H7 (cell line): ENCODE measurements at regions not wholly inside any gene's neighbourhood (a gene's known extent, or its start where the extent isn't known, plus 50 kb on each side); places are given as distances from the start of the nearest gene placed in this dataset.
"Not testable (repeated sequence)": the region's sequence is repeated elsewhere in the genome, so short reads cannot be mapped to it uniquely, and the experiment has no call there.

Experiments
- DNase-seq: peaks from one replicate; pipeline ENCODE4 v3.0.0; 2012
- H3K27me3 ChIP-seq: 2 replicates; pipeline ENCODE4 v1.6.0; 2011; ENCODE audit warnings: mild to moderate bottlenecking, low read length; ENCODE audit not compliant: control insufficient read depth, insufficient read depth
- H3K36me3 ChIP-seq: replicated peaks from 2 replicates; pipeline ENCODE4 v1.5.1; 2011; ENCODE audit warnings: low read length; ENCODE audit not compliant: control insufficient read depth, insufficient read depth
- H3K4me3 ChIP-seq: 2 replicates; pipeline ENCODE4 v1.5.1; 2011; ENCODE audit warnings: low read depth, mild to moderate bottlenecking, control low read depth, low read length, moderate library complexity; ENCODE audit not compliant: insufficient read depth

DNA sequence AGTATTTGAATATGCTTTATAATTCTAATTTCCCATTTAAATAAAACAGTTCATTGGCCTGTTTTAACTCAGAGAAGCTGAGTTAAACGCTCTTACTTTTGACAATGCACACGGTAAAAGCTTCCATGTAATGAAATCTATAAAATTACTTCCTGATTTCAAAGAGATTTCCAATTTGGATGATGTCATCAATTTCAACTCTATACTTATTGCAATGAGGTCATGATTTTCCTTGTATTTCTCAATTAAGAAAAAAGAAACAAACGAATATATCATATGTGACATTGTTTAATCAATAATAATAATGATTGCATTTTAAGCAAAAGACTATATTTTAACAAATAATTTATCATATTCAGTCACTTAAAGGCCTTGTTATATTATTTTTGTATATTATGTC is 926.1 kb upstream of the MANEA start:
- H3K36me3 ChIP-seq, result no peaks in the 10 kb centered on the region
- H3K4me3 ChIP-seq, result no peak overlapping the region
- H3K27me3 ChIP-seq, result no peaks in the 10 kb centered on the region; the same call in 1 of the 2 replicates
- DNase-seq, result no peak

DNA sequence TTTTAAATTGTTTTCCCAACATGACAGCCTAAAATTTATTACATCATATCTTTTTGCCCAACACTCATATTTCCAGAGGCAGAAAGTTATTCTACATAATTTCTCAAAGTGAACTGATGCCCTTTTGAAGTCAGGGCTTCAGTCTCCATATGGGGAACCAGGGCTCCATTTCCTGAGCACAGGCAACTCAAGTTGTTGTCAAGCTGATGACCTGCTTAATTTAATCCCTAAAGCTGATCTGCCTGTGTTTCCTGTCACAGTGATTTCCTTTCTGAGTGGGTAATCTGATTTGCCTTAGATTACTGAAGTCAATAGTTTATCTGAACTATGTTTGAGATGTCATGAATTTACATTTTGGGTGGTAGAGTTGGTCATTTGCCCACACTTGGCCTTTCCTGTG is 932.1 kb upstream of the MANEA start:
- Histone ChIP-seq H3K36me3 (no peaks in the 10 kb centered on the region), H3K4me3 (no peak overlapping the region), H3K27me3 (no peaks in the 10 kb centered on the region; the same call in 1 of the 2 replicates)
- no peak for DNase-seq

DNA sequence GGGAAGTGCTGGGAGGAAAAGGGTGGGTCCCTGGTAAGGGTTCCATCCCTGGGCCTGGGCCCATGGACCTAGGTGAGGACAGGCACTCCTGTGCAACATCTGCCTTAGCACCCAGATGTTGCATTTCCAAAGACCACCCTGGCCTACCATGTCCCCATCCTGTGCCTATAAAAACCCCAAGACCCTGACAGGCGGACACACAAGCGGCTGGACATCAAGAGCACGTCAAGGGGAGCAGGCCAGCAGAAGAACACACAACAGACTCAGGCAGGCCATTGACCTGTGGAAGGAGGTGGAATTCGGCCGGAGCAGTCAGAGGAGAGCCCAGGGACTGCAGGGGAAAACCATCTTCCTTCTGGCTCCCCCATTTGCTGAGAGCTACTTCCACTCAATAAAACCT is 937.8 kb upstream of the MANEA start:
- DNase-seq, result no peak
- no peaks in the 10 kb centered on the region for H3K27me3 ChIP-seq

DNA sequence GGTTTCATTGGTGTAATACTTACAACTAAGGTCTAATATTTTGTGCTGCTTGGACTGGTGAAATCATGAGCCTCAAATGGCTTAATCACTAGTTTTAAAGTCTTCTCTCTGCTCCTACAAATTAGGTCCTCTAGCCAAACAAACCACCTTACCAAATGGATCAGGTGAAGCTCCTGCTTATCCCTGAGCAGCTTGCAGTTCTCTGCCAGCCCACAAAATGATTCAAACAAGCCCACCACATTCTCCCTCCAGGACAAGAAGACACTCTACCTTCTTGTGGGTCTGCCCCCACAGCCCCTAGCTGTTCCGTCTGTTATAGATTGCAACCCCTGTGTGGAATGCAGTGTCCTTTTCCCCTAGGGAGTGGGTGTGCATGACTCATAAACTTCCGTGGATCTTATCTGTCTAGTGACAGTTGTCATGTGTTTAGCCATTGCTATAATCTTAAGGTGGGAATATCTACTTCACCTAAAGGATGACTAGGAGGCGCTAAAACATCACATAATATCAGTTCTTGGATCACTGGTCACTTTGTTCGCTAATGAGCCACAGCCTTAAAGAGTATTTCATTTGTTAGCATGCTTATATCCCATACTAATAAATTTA is 940.5 kb upstream of the MANEA start:
- Histone ChIP-seq H3K36me3 (no peaks in the 10 kb centered on the region), H3K4me3 (no peak overlapping the region), H3K27me3 (no peaks in the 10 kb centered on the region)
- DNase-seq, result peak; percentile 5

More for the DNA sequence above, 937.8 kb upstream of the MANEA start:
- Histone ChIP-seq H3K4me3 (no peak overlapping the region), H3K36me3 (no peaks in the 10 kb centered on the region)

DNA sequence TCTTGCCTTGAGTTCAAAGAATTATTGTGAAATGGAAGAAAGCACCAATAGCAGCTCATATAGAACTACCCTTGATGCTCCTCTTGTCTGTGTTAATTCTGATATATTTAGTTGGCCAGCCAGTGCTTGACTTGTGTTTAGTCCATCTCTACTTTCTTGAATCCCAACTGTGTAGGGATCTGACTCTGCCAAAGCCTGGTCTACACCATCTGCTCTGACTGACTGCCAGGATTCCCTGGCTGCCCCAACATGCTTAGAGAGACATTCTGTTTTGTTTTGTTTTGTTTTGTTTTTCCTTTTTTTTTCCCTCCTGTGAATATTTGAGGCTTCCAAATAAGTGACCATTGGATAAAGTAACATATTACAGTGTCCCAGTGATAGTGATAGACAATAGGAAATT is 953.7 kb upstream of the MANEA start:
- no peak overlapping the region for H3K4me3 ChIP-seq
- no peaks in the 10 kb centered on the region for H3K27me3 ChIP-seq
- no peaks in the 10 kb centered on the region for H3K36me3 ChIP-seq
- DNase-seq, result no peak

DNA sequence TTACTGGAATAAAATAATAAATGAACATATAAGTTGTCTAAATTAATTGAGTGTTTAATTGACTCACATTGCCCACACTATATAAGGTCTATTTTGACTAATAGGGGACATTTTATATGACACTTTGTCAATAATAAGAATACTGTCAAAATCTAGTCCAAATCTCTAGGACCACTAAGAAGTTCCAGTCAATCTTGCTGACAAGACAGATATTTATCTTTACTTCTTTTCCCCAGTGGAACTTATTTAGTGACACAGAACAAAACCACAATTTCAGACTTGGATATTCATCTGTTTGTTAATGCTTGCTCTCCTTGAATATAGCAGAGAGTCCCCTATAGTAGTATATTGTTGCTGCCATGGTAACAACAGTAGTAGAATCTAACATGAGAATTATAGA is 954.6 kb upstream of the MANEA start:
- no peak overlapping the region for H3K4me3 ChIP-seq
- DNase-seq, result no peak
- no peaks in the 10 kb centered on the region for H3K36me3 ChIP-seq
- H3K27me3 ChIP-seq, result no peaks in the 10 kb centered on the region

DNA sequence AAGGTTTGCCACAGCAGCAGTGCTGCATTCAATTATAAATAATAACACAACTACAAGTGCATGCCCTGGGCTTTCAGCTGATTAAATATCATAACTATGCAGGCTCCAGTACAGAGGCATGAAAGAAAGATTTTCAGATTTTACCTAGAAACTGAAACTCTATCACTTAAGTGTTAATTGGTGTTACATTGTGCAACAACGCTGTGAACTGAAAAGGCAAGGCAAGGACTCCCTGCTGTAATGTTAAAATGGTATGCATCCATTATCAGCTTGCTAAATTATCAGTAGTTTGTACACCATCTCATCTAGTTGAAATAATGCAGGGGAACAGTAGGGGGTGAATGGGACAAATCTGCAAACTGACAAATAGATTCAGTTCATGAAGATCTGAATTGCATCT is 976.7 kb upstream of the MANEA start:
- Histone ChIP-seq H3K27me3 (no peaks in the 10 kb centered on the region), H3K36me3 (no peaks in the 10 kb centered on the region), H3K4me3 (no peak overlapping the region)
- DNase-seq, result no peak

DNA sequence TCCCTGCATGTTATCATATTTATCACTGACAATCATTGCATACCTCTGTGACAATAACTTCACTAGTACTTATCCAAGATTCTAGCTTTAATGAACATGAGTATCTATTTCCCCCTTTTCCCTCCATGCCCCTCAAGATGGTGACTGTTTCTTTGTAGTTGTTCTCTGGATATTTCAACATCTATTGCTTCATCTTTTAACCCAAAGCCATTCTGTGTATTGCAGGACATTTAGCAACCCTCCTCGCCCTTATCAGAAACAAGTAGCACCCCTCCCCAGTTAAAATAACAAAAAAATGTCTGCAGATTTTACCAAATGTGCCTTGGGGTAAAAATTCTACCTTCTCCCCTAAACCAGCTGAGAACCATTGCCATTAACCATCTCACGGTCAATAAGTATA is 979.8 kb upstream of the MANEA start:
- H3K4me3 ChIP-seq, result no peak overlapping the region
- no peaks in the 10 kb centered on the region for H3K36me3 ChIP-seq
- no peak for DNase-seq
- no peaks in the 10 kb centered on the region for H3K27me3 ChIP-seq

GRCh38 chr6:94590416-94590815 is 986.9 kb upstream of the MANEA start:
- H3K4me3 ChIP-seq, result no peak overlapping the region
- DNase-seq, result no peak
- H3K36me3 ChIP-seq, result no peaks in the 10 kb centered on the region
- no peaks in the 10 kb centered on the region for H3K27me3 ChIP-seq

DNA sequence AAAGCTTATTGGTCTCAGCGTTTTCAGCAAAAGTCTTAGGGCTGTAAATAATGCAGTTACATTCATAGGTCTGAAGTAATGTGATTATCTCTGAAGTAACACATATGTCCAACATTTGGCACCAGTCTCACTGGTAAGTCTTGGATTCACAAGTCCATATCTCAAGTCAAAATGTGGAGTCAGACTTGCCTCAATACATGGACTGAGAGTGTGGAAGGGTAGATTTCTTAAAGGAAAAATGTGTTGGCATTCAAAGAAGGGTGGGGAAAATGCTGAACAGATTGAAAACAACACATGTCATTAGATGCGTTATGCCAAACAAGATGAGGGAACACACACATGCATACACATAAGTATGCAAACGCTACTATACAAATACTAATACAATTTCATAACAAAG is 989.0 kb upstream of the MANEA start:
- Histone ChIP-seq H3K4me3 (no peak overlapping the region), H3K27me3 (no peaks in the 10 kb centered on the region), H3K36me3 (no peaks in the 10 kb centered on the region)
- no peak for DNase-seq

DNA sequence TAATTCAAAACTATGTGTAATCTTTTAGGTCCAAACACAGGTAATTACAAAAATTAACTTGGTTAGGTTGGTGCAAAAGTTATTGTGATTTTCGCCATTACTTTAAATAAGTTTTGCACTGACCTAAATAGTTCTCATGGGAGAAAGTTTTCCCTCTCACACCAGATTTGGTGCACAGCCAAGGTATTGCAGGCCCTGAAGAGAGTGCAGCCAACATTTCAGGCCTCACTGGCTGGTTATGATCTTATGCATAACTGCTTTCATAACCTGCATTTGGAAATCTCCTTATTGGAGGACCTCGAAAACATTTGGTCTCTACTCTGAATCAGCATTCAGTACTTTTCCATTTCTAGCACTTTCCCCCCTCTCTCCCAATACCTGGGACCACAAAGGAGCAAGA is 993.1 kb upstream of the MANEA start:
- Histone ChIP-seq H3K4me3 (no peak overlapping the region), H3K36me3 (no peaks in the 10 kb centered on the region), H3K27me3 (no peaks in the 10 kb centered on the region)
- no peak for DNase-seq

DNA sequence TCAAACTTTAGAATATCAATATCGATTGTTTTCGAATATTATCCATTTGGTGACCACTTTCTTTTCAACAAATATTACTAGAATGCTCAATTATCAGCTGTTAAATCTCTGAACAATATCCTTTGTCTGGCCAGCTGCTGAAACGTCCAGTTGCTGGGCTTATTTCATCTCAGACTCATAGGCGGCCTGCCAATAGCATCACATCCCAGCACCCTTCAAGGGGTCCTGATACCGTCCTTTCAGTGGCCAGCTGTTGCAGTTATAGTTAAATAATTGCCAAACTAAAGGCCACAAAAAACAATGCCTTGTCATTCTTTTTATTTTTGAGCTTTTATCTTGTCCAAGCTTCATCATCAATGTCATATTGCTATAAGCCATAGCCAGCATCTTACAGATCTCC is 1006.8 kb upstream of the MANEA start:
- DNase-seq, result no peak
- no peaks in the 10 kb centered on the region for H3K36me3 ChIP-seq
- no peak overlapping the region for H3K4me3 ChIP-seq
- no peaks in the 10 kb centered on the region for H3K27me3 ChIP-seq

GRCh38 chr6:94562846-94563245 is 1014.5 kb upstream of the MANEA start:
- DNase-seq, result no peak
- Histone ChIP-seq H3K36me3 (no peaks in the 10 kb centered on the region), H3K27me3 (no peaks in the 10 kb centered on the region), H3K4me3 (no peak overlapping the region)

DNA sequence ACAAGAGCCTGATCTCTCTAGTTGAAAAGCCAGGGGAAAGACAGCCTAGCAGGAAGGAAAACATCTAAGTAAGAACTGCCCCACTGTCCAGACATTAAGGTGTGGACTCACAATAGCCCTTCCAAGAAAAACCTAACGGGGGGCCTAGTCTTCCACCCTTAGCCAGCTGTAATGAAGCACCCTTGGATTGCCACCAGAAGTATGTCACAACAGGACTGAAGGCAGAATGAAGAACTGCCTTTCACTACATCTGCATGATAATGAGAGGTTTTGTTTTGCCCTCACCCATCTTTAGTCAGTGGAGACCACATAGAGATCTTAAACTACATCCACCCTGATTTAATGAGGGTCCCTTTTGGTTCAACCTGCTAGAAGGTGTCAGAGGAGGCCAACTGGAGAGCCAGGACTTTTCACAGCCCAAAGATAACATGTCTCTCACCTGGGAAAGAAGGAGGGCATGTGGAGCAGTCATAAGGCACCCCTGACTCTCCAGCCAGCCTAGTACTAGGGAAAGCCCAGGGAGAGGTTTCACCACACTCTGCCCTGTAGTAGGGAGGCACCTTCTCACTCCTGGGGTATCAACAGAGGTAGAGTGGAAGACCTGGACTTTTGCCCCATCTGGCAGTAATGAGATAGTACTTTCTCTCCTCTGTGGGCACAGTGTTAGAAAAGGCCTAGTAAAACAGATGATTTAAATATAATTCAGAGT is 1017.4 kb upstream of the MANEA start:
- H3K36me3 ChIP-seq, result no peaks in the 10 kb centered on the region
- no peaks in the 10 kb centered on the region for H3K27me3 ChIP-seq
- H3K4me3 ChIP-seq, result no peak overlapping the region
- DNase-seq, result no peak

DNA sequence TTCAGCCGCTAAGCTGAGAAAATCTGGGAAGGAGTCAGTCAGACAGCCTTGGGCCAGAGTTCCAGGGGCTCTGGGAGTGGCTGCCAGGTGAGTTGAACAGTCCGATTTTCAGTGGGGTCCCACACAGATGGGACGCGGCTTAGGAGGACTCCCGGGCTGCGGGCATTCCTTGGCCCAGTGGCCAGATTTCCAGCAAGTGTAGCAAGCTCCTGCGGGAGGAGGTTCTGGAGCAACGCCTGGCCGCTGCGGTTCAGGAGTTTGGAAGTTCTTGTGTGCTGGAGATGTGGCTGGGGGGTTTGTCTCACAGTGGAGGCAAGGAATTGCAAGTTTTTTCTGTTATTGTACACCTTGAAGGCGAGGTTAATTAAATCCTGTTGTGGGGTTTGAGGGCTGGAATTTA is 1020.1 kb upstream of the MANEA start:
- not testable (repeated sequence) for DNase-seq, H3K27me3 ChIP-seq, H3K36me3 ChIP-seq
- H3K4me3 ChIP-seq, result peak overlapping the region; percentile 14; the same call in 1 of the 2 replicates
